HG02763 (cell line): ENCODE measurements at regions not wholly inside any gene's neighbourhood (a gene's known extent, or its start where the extent isn't known, plus 50 kb on each side); places are given as distances from the start of the nearest gene placed in this dataset.

ENCODE experiments used
- ATAC-seq: cut with Tn5 transposase; IDR thresholded peaks from one replicate; pipeline ENCODE4 v1.9.1; 2021; ENCODE audit warnings: mild to moderate bottlenecking, moderate library complexity; ENCODE audit not compliant: unreplicated experiment

DNA sequence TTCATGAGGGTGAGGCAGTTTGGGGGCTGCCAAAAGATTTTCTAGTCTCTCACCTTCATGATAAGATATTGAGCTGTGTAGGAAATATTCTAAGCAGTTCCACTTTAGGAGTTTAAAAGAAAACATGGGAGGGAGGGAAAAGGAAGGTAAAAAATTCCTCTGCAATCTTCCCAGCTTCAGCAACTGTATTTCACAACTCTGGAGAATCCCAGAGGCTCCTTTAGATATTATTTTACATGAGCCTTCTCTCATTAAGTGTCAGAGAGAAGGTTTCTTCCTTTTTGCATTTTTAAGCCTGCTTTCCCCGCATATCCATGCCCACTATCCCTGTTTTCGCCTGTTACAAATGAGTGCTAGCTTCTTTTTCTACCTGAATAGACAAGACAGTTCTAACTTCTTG lies 289.4 kb downstream of the CHRM3 start:
- no peak for ATAC-seq

DNA sequence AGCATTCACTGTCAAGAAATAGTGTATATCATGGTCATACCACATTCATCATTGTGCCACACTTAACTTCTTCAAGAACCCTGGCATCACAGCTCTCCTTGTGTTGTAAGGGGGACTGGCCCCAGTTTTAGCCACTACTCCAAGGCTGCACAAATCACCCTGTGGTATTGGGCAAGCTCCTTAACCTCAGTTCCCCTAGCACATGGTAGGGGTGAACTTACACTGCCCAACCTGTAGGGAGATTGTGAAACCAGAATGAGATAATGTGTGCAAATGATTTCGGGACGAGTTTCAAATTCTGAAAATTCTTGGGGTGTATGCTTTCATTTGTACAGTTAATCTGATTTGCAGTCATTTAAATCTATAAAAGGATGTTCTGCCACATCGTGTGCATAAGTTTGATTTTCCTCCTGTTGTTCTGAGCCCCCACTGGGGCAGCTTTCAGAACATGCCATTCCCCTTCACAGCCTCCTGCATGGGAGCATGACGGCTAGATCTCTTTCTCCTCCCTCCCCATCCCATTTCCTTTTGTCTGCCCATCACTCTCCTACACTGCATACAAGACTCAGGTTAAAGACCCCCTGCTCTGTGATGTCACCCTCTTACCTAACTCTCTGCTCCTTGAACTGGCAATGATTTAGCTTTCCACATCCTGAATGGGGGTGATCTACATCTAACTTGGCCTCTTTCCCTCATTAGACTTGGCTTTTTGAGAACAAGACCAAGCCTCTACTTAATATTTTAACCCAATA lies 290.3 kb downstream of the CHRM3 start:
- no peak for ATAC-seq

DNA sequence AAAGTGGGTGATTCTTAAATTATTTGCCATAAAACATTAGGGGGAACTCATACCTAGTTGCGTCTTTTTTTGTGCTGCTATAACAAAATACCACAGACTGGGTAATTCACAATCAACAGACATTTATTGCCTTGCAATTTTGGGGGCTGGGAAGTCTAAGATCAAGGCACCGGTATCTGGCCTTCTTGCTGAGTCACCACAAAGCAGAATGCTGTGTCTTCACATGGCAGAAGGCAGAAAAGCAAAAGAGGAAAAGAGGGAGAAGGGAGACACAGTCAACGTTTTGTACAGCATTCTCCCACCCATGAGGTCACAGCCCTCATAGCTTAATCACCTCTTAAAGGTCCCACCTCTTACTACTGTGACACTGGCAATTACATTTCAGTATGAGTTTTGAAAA lies 291.0 kb downstream of the CHRM3 start:
- no peak for ATAC-seq

DNA sequence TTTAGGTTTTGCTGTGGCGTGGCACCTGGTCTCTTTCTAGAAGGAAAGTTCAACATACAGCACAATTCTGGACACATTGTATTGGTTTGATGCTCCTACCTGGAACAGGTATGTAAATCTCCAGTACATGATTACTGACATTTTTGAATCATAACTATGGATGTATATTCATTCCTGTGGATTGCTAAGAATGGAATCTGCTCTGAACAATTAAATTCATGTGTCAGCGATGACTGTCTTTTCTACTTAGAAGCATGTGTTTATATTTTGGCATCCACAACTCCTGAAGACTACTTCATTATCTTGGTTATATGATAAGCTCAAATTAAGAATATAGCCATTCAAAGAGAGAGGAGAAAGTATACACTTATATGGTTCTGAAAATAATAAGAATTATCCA lies 291.8 kb downstream of the CHRM3 start:
- no peak for ATAC-seq

DNA sequence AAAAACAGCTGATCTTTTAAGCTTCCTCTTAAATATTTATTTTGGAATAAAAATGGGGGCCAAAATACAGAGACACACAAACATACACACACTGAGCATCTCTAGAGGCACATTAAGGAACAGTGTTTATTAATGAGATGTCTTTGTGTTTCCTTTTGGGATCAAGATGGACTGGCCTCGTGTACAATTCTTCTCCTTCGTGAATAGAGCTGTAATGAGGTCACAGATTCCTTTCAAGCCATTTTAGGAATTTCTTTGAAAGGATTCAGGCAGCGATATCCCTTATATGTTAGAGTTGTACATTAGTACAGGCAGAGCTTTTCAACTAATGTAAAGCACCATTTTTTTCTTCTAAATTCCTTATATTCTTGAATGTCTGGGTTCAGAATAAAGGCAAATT lies 295.7 kb downstream of the CHRM3 start:
- no peak for ATAC-seq

DNA sequence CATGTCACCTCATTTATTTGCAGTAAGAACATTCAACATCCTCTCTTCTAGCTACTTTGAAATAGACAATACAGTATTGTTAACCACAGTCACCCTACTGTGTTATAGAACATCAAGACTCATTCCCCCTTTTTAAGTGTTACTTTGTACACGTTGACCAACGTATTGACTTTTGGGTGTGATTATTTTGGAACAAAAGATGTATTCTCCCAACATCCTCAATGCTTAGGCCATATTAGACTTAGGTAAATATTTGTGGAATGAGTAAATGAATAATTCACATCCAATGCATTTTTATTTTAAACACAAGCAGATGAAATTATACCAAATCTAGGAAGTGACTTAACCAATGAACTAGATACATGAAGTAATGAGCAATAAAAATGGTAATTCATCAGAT lies 296.6 kb downstream of the CHRM3 start:
- no peak for ATAC-seq

DNA sequence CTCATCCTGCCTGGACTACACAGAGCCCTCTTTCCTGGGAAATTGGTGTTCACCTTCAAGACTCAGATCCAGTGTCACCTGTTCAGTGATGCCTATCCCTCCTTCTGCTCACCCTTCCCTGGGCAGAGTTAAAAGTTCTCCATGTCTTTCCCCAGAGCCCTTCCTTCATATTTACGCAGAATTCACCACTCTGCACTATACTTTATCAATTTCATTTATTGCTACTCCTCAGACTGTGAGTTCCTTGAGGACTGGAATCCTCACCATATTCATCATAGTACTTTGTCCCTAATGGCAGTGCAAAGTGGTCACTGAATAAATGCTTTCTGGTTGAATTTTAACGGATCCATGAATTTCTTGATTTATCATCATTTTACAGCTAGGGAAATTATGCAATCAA lies 300.0 kb downstream of the CHRM3 start:
- no peak for ATAC-seq

DNA sequence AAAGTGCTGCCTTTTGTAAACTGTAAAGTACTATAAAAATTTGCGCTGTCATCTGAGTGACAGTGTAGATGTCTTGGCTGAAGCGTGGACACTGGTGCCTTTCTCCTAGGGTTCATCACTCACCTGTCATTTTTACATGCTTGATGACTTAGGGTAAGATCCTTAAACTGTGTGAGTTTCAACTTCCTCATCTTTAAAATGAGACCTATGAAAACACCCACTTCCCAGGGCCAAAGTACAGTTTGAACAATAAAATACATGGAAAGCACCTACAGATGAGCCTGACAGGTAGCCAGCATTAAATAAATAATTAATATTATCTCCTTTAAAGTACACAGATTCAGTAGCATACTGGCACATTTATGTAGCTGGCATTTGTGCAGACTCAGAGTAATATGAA lies 309.9 kb downstream of the CHRM3 start:
- ATAC-seq: no peak

DNA sequence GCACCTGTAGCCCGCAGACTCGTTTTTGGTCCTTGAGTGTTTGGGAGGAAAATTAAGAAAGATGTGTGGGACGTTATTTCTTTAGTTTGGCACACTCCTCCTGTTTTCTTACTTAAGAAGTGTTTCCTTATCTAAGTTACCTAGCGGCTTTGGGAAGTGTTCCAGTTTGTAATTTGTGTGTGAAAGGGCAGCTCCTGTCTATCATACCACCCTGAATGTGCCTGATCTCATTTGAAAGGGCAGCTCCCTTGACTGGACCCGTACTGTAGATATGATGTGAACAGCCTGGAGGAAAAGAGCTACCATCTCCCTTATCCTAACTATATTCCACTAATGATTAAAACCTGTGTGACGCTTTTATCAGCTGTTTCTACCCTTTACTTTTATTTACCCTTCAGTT lies 314.3 kb downstream of the CHRM3 start:
- no peak for ATAC-seq

DNA sequence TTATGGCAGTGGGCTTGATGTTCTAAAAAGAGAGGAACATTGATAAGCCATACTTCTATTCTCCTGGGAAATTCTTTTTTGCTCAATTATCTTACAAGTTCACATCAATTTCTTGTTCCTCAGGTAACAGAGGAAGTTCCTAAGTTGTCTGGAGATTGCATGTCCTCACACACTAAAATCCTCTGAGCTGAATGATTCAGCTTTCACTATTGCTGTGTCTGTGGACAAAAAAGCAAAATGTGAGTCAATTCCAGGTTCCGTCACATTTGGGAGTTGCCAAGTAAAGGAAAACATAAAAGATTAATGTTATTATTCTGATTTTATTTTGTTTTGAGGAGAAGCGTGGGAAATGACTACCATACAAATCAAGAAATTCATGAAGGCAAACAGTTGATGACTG lies 316.7 kb downstream of the CHRM3 start:
- ATAC-seq: no peak

DNA sequence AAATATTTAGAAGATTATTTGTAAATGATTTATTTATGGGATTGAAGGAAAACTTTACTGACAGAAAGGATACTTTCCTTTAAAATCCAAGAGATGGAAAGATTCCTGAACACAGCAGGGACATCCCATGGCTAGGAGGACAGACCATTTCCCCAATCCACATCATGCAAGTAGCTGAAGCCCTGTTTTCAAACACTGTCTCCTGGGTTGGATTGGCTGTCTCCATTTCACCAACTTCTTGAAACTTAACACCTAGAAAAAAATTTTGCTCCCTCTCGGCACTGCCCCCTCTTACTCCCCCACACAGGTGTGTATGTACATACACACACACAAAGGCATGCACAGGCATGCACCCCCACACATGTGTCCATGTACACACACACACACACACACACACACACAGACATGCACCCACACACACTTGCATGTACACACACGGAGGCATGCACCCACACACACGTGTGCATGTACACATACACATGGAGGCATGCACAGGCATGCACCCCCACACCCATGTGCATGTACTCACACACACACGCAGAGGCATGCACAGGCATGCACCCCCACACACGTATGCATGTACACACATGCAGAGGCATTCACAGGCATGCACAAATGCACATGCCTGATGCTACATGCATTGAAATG lies 320.0 kb downstream of the CHRM3 start:
- no peak for ATAC-seq

DNA sequence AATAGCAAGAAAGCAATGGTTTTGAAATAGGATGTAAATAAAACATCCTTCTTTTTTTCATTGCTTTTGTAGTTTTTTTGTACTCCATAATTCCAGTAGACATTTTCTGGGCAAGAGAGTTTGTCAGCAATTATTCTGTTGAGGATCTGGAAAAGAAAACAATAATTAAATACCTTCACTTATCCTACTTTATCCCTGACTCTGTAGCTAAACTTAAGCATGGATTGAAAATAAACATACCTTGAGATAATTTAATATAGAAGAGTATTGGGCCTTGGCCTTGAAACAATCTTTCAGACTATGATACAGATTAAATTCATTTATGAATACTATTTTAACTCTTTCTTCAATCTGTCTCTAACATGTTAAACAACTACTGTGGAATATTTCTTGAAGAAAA lies 321.2 kb downstream of the CHRM3 start:
- no peak for ATAC-seq

DNA sequence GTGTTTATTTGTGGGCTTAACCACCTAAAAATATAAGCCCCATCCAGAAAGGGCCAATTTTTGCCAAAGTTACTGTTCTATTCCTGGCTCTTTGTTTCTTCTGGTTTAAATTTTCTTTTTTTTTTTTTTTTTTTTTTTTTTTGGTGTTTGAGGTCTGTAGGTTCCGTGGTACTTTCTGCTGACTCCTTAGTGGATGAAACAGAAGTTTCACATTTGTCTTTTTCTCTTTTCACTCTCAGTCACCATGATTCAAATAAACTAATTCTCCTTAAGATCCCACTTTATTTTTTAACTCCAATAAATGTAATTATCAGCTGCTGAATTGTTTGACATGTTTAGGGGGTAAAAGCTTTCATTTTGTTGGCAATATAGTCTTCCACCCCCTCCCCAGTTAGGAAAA lies 322.3 kb downstream of the CHRM3 start:
- no peak for ATAC-seq

DNA sequence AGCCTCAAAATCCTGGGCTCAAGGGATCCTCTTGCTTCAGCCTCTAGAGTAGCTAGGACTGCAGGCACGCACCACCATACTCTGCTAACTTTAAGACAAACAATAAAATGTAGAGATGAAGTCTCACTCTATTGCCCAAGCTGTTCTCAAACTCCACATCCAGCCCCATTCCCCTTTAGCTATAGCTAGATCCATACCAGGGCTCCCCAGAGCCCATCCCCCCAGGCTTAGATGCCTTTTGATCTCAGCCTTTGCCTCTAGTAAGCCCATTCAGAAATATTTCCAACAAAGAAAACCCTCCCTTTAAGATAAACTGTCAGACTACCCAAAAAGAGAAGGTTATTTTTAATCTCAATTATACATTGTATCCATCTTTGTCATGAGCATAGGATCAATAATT lies 325.4 kb downstream of the CHRM3 start:
- ATAC-seq: no peak

DNA sequence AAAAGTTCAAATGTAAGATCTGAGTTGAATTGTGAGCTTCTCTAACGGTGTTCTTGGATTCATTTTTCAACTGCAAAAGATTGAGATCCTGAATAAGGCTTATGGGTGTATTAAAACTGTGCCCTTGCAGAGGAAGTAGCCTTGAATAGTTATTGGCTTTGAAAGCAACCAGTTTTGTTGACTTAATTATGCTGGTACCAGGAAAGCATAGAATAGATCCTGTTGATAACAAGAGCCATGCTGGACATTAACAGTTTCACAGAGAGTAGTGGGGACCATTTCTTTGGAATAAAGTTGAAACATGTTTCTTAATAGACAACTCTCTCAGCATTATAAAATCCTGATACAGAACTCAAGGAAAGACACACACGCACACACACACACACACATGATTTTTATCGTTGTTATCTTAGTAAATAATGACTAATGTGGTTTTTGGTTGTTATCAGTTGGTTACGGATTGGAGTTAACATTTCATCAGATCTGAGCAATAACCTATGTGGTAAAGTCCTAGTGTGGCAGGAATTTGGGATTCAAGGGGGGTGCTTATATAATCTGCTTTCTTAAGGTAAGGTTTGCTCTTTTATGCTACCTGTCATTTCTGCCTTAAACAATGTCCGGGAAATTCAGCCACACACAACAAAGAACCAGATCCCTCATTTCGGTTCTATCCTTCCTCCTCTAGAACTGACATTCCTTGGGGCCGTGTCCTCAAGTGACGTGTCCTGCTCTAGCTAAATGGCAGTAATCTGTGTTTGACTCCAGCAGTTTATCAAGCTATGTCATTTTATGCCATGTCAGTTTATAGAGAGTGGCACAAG lies 330.9 kb downstream of the CHRM3 start:
- ATAC-seq: no peak

DNA sequence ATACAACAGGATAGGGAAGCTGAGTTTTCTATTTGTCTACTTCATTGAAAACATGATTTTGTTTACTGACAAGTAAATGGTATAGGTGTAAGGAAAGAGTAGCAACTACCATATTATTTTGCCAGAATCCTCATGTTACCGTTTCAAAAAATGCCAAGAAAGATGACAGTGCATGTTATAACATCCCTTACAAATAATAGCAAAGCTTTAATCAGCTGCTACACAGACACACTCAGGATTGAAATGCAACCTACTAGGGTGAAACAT lies 331.5 kb downstream of the CHRM3 start:
- no peak for ATAC-seq

DNA sequence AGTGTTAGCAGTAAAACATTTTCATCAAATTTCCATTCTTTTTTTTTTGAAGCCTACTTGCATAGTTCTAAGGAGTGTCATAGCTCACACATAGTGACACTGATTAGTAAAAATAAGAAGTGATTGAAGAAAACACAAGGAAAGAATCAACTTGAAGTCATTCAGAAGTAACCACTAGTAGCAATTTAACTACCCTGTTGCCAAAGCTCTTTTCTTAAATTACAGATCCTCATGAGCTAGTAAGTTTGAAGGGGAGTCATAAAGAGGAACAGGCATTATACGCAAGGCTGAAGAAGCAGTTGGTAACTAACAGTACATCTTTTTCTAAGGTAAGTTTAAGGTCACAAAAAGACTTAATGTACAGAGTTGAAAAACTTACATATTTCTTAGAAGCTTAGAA lies 332.2 kb downstream of the CHRM3 start:
- no peak for ATAC-seq

DNA sequence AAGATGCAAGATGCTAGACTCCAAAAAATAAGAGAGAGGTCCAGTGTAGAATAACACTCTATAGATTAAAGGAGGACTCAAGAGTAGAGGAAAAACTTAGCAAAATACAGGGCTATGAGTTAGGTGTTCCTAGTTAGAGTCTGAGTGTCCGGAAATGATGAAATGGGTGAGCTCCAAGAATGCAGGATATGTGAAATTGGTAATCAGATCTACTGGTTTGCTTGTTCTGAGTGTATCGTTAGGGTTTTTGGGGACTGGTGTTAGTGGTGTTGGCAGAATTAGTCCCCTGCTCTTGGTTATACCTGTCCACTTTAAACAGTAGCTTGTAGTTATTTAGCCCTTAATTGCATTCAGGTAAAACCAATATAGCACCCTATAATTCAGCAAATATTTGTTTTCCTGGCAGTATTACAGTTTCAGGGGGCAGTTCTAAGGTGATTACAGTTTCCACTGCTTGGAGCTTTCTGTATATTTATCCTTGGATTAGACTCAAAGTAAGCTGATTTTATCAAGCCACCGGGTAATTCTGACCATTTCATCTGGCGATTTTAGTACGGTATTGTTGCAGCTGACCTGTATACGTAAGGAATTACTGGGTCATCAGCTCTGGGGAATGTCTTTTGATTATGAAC lies 332.7 kb downstream of the CHRM3 start:
- no peak for ATAC-seq

DNA sequence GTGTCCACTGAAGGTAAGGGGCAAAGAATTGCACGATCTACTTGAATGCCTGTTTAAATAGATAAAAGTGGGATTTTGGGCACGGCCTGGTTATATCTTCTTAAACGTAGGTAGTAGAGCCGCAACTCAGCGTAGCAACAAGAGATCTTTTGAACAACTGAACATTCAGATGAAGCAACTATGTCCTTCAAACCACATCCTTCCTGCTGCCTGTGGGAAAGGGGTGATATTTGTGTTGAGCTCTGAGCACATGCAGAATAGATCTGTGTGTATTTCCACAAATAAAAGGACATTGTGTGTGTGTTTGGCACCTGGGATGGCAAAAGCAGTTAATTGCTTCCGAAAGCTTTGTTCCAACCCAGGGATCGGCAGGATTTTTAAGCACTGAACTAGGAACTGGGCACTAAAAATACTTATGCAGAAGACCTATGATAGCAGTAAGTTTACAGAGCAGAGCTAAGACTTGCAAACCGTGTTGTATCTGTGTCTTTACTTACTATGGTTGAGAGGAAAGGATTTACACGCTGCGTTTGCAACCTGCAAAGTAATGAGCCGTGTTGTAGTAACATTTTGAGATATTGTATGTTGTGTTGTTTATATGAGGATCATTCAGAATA lies 333.4 kb downstream of the CHRM3 start:
- ATAC-seq: no peak

DNA sequence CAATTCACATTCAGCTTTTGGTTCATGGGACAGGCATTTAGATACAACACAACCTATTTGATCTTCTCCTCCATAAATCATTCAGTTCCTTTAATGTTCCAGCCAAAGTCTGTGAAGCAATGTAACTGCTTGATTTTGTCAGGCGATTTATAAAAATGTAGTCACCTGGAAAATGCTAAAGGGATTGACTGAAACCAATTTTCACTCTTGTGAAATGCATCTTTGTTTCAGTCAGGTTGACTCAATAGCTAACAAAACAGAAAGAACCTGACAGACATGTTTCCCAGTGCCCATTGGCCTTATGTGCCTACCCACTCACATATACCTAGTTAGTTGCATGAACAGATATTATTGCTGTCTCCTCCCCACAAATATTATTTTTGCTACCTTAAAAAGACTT lies 335.7 kb downstream of the CHRM3 start:
- ATAC-seq: no peak

DNA sequence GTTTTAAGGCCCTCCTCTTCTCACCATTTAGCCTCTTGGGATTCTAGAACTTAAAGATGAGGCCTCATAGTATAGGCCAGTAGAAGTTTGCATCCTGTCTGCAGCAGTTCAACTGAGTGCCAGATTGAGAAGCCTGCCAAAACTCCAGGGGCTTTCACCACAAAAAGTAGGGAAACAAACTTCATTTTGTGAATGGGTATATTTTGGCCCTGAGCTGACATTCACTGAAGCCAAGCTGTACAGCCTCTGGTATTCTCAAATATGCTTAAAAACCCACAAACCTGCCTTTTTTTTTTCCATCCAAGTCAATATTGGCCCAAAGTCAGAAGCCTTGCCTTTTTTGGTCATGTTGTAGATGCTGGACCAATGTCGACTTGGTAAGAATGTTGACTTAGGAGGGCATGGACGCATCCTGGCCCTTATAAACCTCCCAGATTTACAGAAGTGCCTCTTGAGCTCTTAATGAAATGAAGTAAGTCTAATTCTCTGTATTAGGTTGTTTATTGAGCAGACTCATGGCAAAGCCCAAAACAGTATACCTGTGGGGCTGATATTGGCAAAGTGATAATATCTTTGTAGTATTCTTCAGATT lies 337.5 kb downstream of the CHRM3 start:
- no peak for ATAC-seq
